NCI-H1092 (cell line): ENCODE measurements at regions not wholly inside any gene's neighbourhood (a gene's known extent, or its start where the extent isn't known, plus 50 kb on each side); places are given as distances from the start of the nearest gene placed in this dataset.

Experiments
- DNase-seq: peaks from one replicate; lab custom pipeline; 2025; lab: John Stamatoyannopoulos, UW

GRCh38 chr10:4020631-4021030 lies 235.6 kb upstream of the KLF6 start:
- no peak for DNase-seq

- no peak for DNase-seq
These were observed 233.1 kb upstream of the KLF6 start for GRCh38 chr10:4018054-4018511.

GRCh38 chr10:4017336-4017735 lies 232.3 kb upstream of the KLF6 start:
- no peak for DNase-seq

- no peak for DNase-seq
These were observed 231.3 kb upstream of the KLF6 start for GRCh38 chr10:4016214-4016740.

- DNase-seq = peak; percentile 27
These were observed 228.7 kb upstream of the KLF6 start for GRCh38 chr10:4013651-4014121.

- DNase-seq = no peak
These were observed 227.8 kb upstream of the KLF6 start for GRCh38 chr10:4012848-4013247.

- no peak for DNase-seq
These were observed 226.3 kb upstream of the KLF6 start for GRCh38 chr10:4011136-4011812.

GRCh38 chr10:4008676-4009382 lies 223.8 kb upstream of the KLF6 start:
- no peak for DNase-seq

- no peak for DNase-seq
These were observed 222.8 kb upstream of the KLF6 start for GRCh38 chr10:4007771-4008170.

GRCh38 chr10:4006858-4007257 lies 221.8 kb upstream of the KLF6 start:
- DNase-seq = no peak

GRCh38 chr10:4006051-4006450 lies 221.0 kb upstream of the KLF6 start:
- DNase-seq = no peak

GRCh38 chr10:4004990-4005389 lies 220.0 kb upstream of the KLF6 start:
- no peak for DNase-seq

GRCh38 chr10:4004144-4004543 lies 219.1 kb upstream of the KLF6 start:
- DNase-seq = no peak

- no peak for DNase-seq
These were observed 218.5 kb upstream of the KLF6 start for GRCh38 chr10:4003348-4003973.

GRCh38 chr10:4001811-4002210 lies 216.8 kb upstream of the KLF6 start:
- no peak for DNase-seq

- no peak for DNase-seq
These were observed 214.6 kb upstream of the KLF6 start for GRCh38 chr10:3999642-4000041.

- DNase-seq = no peak
These were observed 211.7 kb upstream of the KLF6 start for GRCh38 chr10:3996697-3997096.

GRCh38 chr10:3995302-3996210 lies 210.5 kb upstream of the KLF6 start:
- DNase-seq = no peak

GRCh38 chr10:3992382-3993178 lies 207.6 kb upstream of the KLF6 start:
- no peak for DNase-seq

- no peak for DNase-seq
These were observed 205.3 kb upstream of the KLF6 start for GRCh38 chr10:3990307-3990706.
